ENCODE measurements at regions not wholly inside any gene's neighbourhood (a gene's known extent, or its start where the extent isn't known, plus 50 kb on each side); places are given as distances from the start of the nearest gene placed in this dataset.
"Not testable (repeated sequence)": the region's sequence is repeated elsewhere in the genome, so short reads cannot be mapped to it uniquely, and the experiment has no call there.

- no peak for DNase-seq
Observed at GRCh38 chr2:8505311-8505920, 176.4 kb upstream of the ID2 start.

GRCh38 chr2:8506746-8507145 is 175.1 kb upstream of the ID2 start:
- DNase-seq = no peak

- DNase-seq = no peak
Observed at GRCh38 chr2:8508766-8509165, 173.1 kb upstream of the ID2 start.

GRCh38 chr2:8509621-8510020 is 172.2 kb upstream of the ID2 start:
- DNase-seq = no peak

- not testable (repeated sequence) for DNase-seq
Observed at GRCh38 chr2:8510055-8510454, 171.8 kb upstream of the ID2 start.

GRCh38 chr2:8510519-8510918 is 171.3 kb upstream of the ID2 start:
- no peak for DNase-seq

- DNase-seq = no peak
Observed at GRCh38 chr2:8511868-8512612, 169.8 kb upstream of the ID2 start.

- no peak for DNase-seq
Observed at GRCh38 chr2:8513601-8514273, 168.1 kb upstream of the ID2 start.

- no peak for DNase-seq
Observed at GRCh38 chr2:8514274-8514662, 167.6 kb upstream of the ID2 start.

- no peak for DNase-seq
Observed at GRCh38 chr2:8514796-8515758, 166.8 kb upstream of the ID2 start.

GRCh38 chr2:8515864-8516533 is 165.9 kb upstream of the ID2 start:
- peak; percentile 94 for DNase-seq

- peak; percentile 64 for DNase-seq
Observed at GRCh38 chr2:8517850-8518498, 163.9 kb upstream of the ID2 start.

- DNase-seq = no peak
Observed at GRCh38 chr2:8518979-8519668, 162.7 kb upstream of the ID2 start.

GRCh38 chr2:8520791-8521344 is 161.0 kb upstream of the ID2 start:
- DNase-seq = no peak

GRCh38 chr2:8522687-8523086 is 159.2 kb upstream of the ID2 start:
- DNase-seq = no peak

GRCh38 chr2:8524388-8524787 is 157.5 kb upstream of the ID2 start:
- no peak for DNase-seq

- no peak for DNase-seq
Observed at GRCh38 chr2:8524823-8525222, 157.0 kb upstream of the ID2 start.

GRCh38 chr2:8525236-8525581 is 156.6 kb upstream of the ID2 start:
- no peak for DNase-seq

GRCh38 chr2:8525582-8526402 is 156.1 kb upstream of the ID2 start:
- DNase-seq = peak; percentile 99

- DNase-seq = no peak
Observed at GRCh38 chr2:8526403-8526696, 155.5 kb upstream of the ID2 start.

Data from NCI-H510A treated with DMSO at 0.1 percent for 48 hours (cell line).